ENCODE measurements at regions not wholly inside any gene's neighbourhood (a gene's known extent, or its start where the extent isn't known, plus 50 kb on each side); places are given as distances from the start of the nearest gene placed in this dataset.
A peak's percentile ranks its signal among the peaks of the same experiment; 100 is the strongest.

GRCh38 chr5:164435576-164435975 is 930.2 kb downstream of the MAT2B start:
- DNase-seq (ENCODE audit: low read depth), result peak; percentile 1

GRCh38 chr5:164439799-164440198 is 934.4 kb downstream of the MAT2B start:
- H3K4me3 ChIP-seq (ENCODE audit: control insufficient read depth, low read depth, low read length), result no peak overlapping the region
- no peak for TF ChIP-seq CTCF (conservative IDR thresholded peaks at IDR 0.05; ENCODE audit: control insufficient read depth, insufficient read depth, low read depth, low read length)
- no peak for DNase-seq (ENCODE audit: low read depth)

More at GRCh38 chr5:164435576-164435975, 930.2 kb downstream of the MAT2B start:
- no peak for TF ChIP-seq CTCF (conservative IDR thresholded peaks at IDR 0.05; ENCODE audit: control insufficient read depth, insufficient read depth, low read depth, low read length)
- no peak overlapping the region for H3K4me3 ChIP-seq (ENCODE audit: control insufficient read depth, low read depth, low read length)

- no peak overlapping the region for H3K4me3 ChIP-seq (ENCODE audit: control insufficient read depth, low read depth, low read length)
- DNase-seq (ENCODE audit: low read depth), result no peak
- no peak for TF ChIP-seq CTCF (conservative IDR thresholded peaks at IDR 0.05; ENCODE audit: control insufficient read depth, insufficient read depth, low read depth, low read length)
Observed at GRCh38 chr5:164449460-164449859, 944.0 kb downstream of the MAT2B start.

GRCh38 chr5:164466033-164466432 is 960.6 kb downstream of the MAT2B start:
- DNase-seq (ENCODE audit: low read depth), result no peak
- TF ChIP-seq CTCF (conservative IDR thresholded peaks at IDR 0.05; ENCODE audit: control insufficient read depth, insufficient read depth, low read depth, low read length), result no peak

GRCh38 chr5:164470312-164470711 is 964.9 kb downstream of the MAT2B start:
- H3K4me3 ChIP-seq (ENCODE audit: control insufficient read depth, low read depth, low read length), result no peak overlapping the region
- TF ChIP-seq CTCF (conservative IDR thresholded peaks at IDR 0.05; ENCODE audit: control insufficient read depth, insufficient read depth, low read depth, low read length), result no peak
- DNase-seq (ENCODE audit: low read depth), result peak; percentile 2

More at GRCh38 chr5:164466033-164466432, 960.6 kb downstream of the MAT2B start:
- no peak overlapping the region for H3K4me3 ChIP-seq (ENCODE audit: control insufficient read depth, low read depth, low read length)

- TF ChIP-seq CTCF (conservative IDR thresholded peaks at IDR 0.05; ENCODE audit: control insufficient read depth, insufficient read depth, low read depth, low read length), result no peak
- no peak overlapping the region for H3K4me3 ChIP-seq (ENCODE audit: control insufficient read depth, low read depth, low read length)
- no peak for DNase-seq (ENCODE audit: low read depth)
Observed at GRCh38 chr5:164472165-164472564, 966.7 kb downstream of the MAT2B start.
